AG09309 (cell line): ENCODE measurements at regions not wholly inside any gene's neighbourhood (a gene's known extent, or its start where the extent isn't known, plus 50 kb on each side); places are given as distances from the start of the nearest gene placed in this dataset.

ENCODE experiments used
- DNase-seq: peaks from one replicate; pipeline ENCODE4 v3.0.0-alpha.2; 2010; ENCODE audit warnings: low read depth
- H3K4me3 ChIP-seq: 2 replicates; pipeline ENCODE4 v1.5.1; 2011; ENCODE audit warnings: mild to moderate bottlenecking, low read depth, low read length, moderate library complexity; ENCODE audit not compliant: control insufficient read depth
- CTCF ChIP-seq: IDR thresholded peaks from 2 replicates; pipeline ENCODE4 v1.5.1; 2011; ENCODE audit warnings: mild to moderate bottlenecking, low read depth, low read length, inconsistent platforms; ENCODE audit not compliant: insufficient read depth, control insufficient read depth; ENCODE audit errors: missing control alignments

GRCh38 chr3:102974333-102974732, 539.5 kb downstream of the ZPLD1 start:
- DNase-seq: no peak
- TF ChIP-seq CTCF: no peak
- H3K4me3 ChIP-seq: no peak overlapping the region

GRCh38 chr3:102979191-102979590, 544.4 kb downstream of the ZPLD1 start:
- no peak for DNase-seq
- H3K4me3 ChIP-seq: no peak overlapping the region
- no peak for TF ChIP-seq CTCF

- peak; percentile 80 for DNase-seq
- no peak for TF ChIP-seq CTCF
- no peak overlapping the region for H3K4me3 ChIP-seq
Observed at GRCh38 chr3:102979682-102980354, 545.0 kb downstream of the ZPLD1 start.

- H3K4me3 ChIP-seq: no peak overlapping the region
- TF ChIP-seq CTCF: no peak
- DNase-seq: no peak
Observed at GRCh38 chr3:102980355-102980696, 545.5 kb downstream of the ZPLD1 start.

- no peak overlapping the region for H3K4me3 ChIP-seq
- DNase-seq: no peak
- no peak for TF ChIP-seq CTCF
Observed at GRCh38 chr3:103002425-103003176, 567.8 kb downstream of the ZPLD1 start.

- no peak for DNase-seq
- no peak overlapping the region for H3K4me3 ChIP-seq
- TF ChIP-seq CTCF: no peak
Observed at GRCh38 chr3:103006526-103007183, 571.8 kb downstream of the ZPLD1 start.
